ENCODE measurements at regions not wholly inside any gene's neighbourhood (a gene's known extent, or its start where the extent isn't known, plus 50 kb on each side); places are given as distances from the start of the nearest gene placed in this dataset.

DNA sequence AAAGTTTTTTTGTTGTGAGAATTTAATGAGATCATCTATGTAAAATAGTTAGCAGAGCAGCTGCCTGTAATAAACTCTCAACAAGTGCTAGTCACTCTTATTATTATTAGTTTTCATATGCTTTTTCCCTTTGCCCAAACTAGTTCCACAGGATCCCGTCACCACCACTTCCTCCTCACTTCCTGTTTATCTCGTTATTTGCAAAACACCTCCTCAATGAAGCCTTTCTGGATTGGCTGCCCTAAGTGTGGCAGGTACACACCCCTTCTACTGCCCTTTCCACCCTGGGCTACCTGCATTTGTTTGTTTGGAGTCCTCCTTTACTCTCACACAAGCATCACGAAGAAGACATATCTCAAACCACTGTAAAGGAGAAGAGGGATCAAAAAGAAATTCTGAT, 54.4 kb upstream of the KLF3 start:
- no peak for DNase-seq

DNA sequence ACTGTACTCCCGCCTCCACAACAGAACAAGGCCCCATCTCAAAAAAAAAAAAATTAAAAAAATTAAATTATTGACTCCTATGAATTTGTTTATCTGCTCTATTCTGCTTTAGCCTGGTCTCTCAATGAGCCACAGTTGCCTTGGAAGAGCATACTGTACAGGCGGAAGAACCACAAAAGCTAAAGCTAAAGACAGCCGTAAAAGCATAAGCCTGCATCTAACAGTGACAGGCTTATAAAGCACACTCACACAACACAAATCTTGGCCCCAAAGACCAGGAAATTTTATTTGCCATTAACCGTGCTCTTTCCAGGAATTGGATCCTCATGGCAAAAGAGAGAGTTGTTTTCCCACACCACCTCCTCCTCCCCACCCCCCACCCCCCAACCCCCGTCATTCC, 53.5 kb upstream of the KLF3 start:
- DNase-seq: no peak

DNA sequence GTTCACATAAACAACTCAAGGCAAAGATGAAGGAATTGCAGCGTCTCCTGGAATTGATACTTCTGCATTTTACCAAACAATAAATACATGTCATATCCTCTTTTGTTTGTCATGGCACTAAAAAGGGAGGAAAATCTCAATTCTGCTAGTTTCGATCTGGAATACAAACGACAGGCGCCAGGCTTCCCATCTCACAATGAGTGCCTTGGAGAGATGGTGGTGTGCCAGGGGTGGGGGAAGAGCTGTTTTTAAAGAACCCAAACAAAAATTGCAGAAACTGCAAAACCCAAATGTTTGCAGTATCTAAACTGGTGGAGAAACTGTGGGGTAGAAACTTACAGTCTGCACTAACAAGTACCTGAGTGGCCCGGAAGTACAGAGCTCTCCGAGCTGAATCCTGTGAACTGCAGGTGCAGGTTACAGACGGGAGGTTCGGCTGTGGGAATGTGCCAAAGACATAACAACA, 53.0 kb upstream of the KLF3 start:
- no peak for DNase-seq

DNA sequence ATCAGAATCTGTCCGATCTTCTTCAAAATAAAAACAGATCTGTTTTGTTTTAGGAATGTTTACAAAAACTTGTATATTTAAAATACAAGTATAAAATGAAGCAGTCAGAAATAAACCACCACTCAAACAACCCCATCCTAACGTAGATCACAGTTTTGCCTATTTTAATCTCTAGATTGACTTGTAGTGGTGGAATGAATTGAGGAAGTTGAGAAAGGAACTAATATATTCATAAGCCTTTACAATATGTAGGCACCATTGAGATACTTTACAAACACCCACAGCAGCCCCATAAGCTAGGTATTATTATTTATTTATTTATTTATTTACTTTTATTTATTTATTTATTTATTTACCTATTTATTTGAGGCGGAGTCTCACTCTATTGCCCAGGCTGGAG, 52.3 kb upstream of the KLF3 start:
- DNase-seq: no peak

DNA sequence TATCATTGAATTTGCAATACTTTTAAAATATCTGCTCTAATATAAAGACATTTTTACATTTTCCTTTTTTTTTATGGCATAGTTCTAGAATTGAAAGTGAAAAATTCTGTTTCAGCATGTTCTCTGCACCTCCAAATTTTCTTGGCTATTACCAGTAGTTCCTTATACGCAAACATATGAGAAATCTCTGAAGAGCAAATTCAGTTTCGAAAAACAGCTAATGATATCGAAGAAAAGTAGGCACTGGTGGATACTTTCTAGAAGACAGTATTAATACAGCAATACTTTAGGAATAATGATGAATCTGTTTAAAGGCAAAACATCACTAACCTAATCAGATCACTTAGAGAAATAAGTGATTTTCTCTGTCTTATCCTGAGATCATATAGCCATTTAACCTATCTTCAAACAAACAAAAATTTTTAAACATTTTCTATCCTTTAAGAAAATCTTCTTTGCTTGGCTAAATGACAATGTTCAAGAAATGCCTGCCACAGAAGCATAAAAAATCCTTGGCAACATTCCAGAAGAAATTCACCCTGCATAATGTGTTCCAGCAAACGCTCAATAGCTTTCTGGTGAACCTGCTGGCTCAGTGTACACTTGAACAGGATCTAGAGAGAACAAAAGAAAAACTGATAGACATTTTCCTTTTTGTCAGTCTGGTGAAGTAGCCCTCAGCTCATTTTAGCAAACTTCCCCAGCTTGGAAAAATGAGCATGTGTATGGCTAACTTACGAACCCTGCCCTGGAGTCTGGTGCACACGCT, 51.2 kb upstream of the KLF3 start:
- peak; percentile 18 for DNase-seq
